Ishikawa (cell line): ENCODE measurements at regions not wholly inside any gene's neighbourhood (a gene's known extent, or its start where the extent isn't known, plus 50 kb on each side); places are given as distances from the start of the nearest gene placed in this dataset.

ENCODE experiments used
- CEBPB ChIP-seq: IDR thresholded peaks from 2 replicates; pipeline ENCODE4 v1.6.1; 2012
- CREB1 ChIP-seq: IDR thresholded peaks from 2 replicates; pipeline ENCODE4 v1.6.1; 2012; ENCODE audit warnings: low read depth
- EGR1 ChIP-seq: IDR thresholded peaks from 2 replicates; pipeline ENCODE4 v1.6.1; 2012
- EP300 ChIP-seq: IDR thresholded peaks from 2 replicates; pipeline ENCODE4 v1.6.1; 2012; ENCODE audit warnings: borderline replicate concordance
- FOXM1 ChIP-seq: IDR thresholded peaks from 2 replicates; pipeline ENCODE4 v1.6.1; 2012; ENCODE audit warnings: low read depth, borderline replicate concordance
- NFIC ChIP-seq: IDR thresholded peaks from 2 replicates; pipeline ENCODE4 v1.6.1; 2012
- RAD21 ChIP-seq: IDR thresholded peaks from 2 replicates; pipeline ENCODE4 v1.6.1; 2012; ENCODE audit warnings: low read depth
- REST ChIP-seq: IDR thresholded peaks from 2 replicates; pipeline ENCODE4 v1.6.1; 2012; ENCODE audit warnings: low read depth, mild to moderate bottlenecking
- TAF1 ChIP-seq: IDR thresholded peaks from 2 replicates; pipeline ENCODE4 v1.6.1; 2012; ENCODE audit warnings: low read depth, mild to moderate bottlenecking
- YY1 ChIP-seq: IDR thresholded peaks from 2 replicates; pipeline ENCODE4 v1.6.1; 2012; ENCODE audit warnings: low read depth
- TF ChIP-seq, protein P1 (sequence below): IDR thresholded peaks from 2 replicates; pipeline ENCODE4 v1.6.1; 2012

DNA sequence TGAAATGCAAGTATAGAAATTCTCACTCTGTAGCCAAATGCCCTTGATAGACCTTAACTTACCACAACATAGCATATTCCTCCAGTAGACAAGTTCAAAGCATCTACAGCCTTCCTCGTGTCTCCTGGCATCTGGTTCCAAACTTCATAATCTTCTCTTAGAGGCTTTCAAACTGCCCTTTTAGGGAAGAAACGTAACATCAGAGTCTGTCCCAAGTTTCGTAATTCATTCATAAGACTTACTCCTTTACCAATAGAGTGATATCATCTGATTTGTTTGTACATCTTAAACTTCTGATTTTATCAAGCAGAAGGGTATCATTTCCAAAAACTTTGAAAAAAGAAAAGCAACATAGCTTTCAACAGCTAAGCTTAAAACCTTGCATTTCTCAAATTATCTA, 137.4 kb downstream of the SPRY2 start:
- no peak for TF ChIP-seq FOXM1
- TF ChIP-seq REST: no peak
- TF ChIP-seq, protein P1, sequence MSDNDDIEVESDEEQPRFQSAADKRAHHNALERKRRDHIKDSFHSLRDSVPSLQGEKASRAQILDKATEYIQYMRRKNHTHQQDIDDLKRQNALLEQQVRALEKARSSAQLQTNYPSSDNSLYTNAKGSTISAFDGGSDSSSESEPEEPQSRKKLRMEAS: no peak
- no peak for TF ChIP-seq RAD21
- TF ChIP-seq EP300: no peak
- no peak for TF ChIP-seq CEBPB
- no peak for TF ChIP-seq CREB1
- no peak for TF ChIP-seq NFIC
- TF ChIP-seq YY1: no peak
- no peak for TF ChIP-seq EGR1
- no peak for TF ChIP-seq TAF1
